K562 (cell line): ENCODE measurements at regions not wholly inside any gene's neighbourhood (a gene's known extent, or its start where the extent isn't known, plus 50 kb on each side); places are given as distances from the start of the nearest gene placed in this dataset.

Source experiments
- ATF4 ChIP-seq: fragments of 450-650 bp; formaldehyde crosslinking; IDR thresholded peaks from 2 replicates; pipeline ENCODE4 v1.4.0; 2022; ENCODE audit warnings: mild to moderate bottlenecking, moderate library complexity
- CBFA2T2 ChIP-seq: fragments of 450-650 bp; conservative IDR thresholded peaks from 2 replicates; pipeline ENCODE4 v1.6.1; 2017; ENCODE audit warnings: mild to moderate bottlenecking
- CBFA2T3 ChIP-seq: fragments of 450-650 bp; IDR thresholded peaks from 2 replicates; pipeline ENCODE4 v1.6.1; 2017
- CBX8 ChIP-seq: fragments of 200-600 bp; sonication (generic); IDR thresholded peaks from 2 replicates; pipeline ENCODE4 v1.6.1; 2012; ENCODE audit warnings: borderline replicate concordance, mixed run types, low read depth, mild to moderate bottlenecking, moderate library complexity, mixed read lengths, low read length, control low read depth, inconsistent platforms; ENCODE audit not compliant: poor library complexity, severe bottlenecking; ENCODE audit errors: extremely low read depth
- ELF1 ChIP-seq: fragments of 200-800 bp; sonication (Bioruptor generic); IDR thresholded peaks from 2 replicates; pipeline ENCODE4 v1.6.1; 2016; ENCODE audit warnings: missing genetic modification characterization, missing compliant biosample characterization
- FOXJ3 ChIP-seq: sonication (generic); formaldehyde crosslinking; IDR thresholded peaks from 2 replicates; pipeline ENCODE4 v1.4.0; 2020; ENCODE audit warnings: mild to moderate bottlenecking, missing genetic modification reagents
- GABPB2 ChIP-seq: fragments of 250-450 bp; sonication (Bioruptor Pico); conservative IDR thresholded peaks from 2 replicates; pipeline ENCODE4 v1.5.1; 2021; ENCODE audit warnings: mild to moderate bottlenecking
- HEY1 ChIP-seq: fragments of 250-450 bp; sonication (Bioruptor Pico); IDR thresholded peaks from 2 replicates; pipeline ENCODE4 v1.5.0; 2020; ENCODE audit warnings: mild to moderate bottlenecking, moderate library complexity, borderline replicate concordance
- HMBOX1 ChIP-seq: sonication (generic); IDR thresholded peaks from 2 replicates; pipeline ENCODE4 v1.6.1; 2016
- MEIS2 ChIP-seq: fragments of 450-650 bp; IDR thresholded peaks from 2 replicates; pipeline ENCODE4 v1.6.1; 2014; ENCODE audit warnings: mild to moderate bottlenecking; ENCODE audit not compliant: partially characterized antibody
- NR2F6 ChIP-seq: fragments of 450-650 bp; formaldehyde crosslinking; IDR thresholded peaks from 2 replicates; pipeline ENCODE4 v1.4.0; 2020; ENCODE audit warnings: mild to moderate bottlenecking
- PTTG1 ChIP-seq: fragments of 450-650 bp; IDR thresholded peaks from 2 replicates; pipeline ENCODE4 v1.6.1; 2016; ENCODE audit warnings: low read depth, mild to moderate bottlenecking, missing genetic modification characterization, missing compliant biosample characterization
- RBM25 ChIP-seq: fragments of 200-400 bp; formaldehyde crosslinking; IDR thresholded peaks from 2 replicates; pipeline ENCODE4 v1.6.1; 2018; ENCODE audit warnings: low read length, low read depth, moderate library complexity; ENCODE audit not compliant: severe bottlenecking
- SPI1 ChIP-seq: IDR thresholded peaks from 2 replicates; pipeline ENCODE4 v1.6.1; 2011; ENCODE audit warnings: low read depth, low read length, control low read depth, borderline replicate concordance
- TCF15 ChIP-seq: fragments of 250-450 bp; sonication (Bioruptor Pico); IDR thresholded peaks from 2 replicates; pipeline ENCODE4 v1.8.0; 2022; ENCODE audit warnings: moderate library complexity, mild to moderate bottlenecking, inconsistent platforms
- VEZF1 ChIP-seq: fragments of 200-800 bp; sonication (Bioruptor generic); IDR thresholded peaks from 2 replicates; pipeline ENCODE4 v1.6.1; 2017; ENCODE audit warnings: missing genetic modification characterization, missing compliant biosample characterization
- ZBTB17 ChIP-seq: fragments of 450-650 bp; formaldehyde crosslinking; IDR thresholded peaks from 2 replicates; pipeline ENCODE4 v1.4.0; 2020; ENCODE audit warnings: mild to moderate bottlenecking
- ZBTB7A ChIP-seq: IDR thresholded peaks from 2 replicates; pipeline ENCODE4 v1.6.1; 2011; ENCODE audit warnings: low read depth, mild to moderate bottlenecking, low read length, moderate library complexity, borderline replicate concordance; ENCODE audit not compliant: control insufficient read depth
- ZC3H8 ChIP-seq: fragments of 450-650 bp; IDR thresholded peaks from 2 replicates; pipeline ENCODE4 v1.6.1; 2017
- ZNF24 ChIP-seq: fragments of 450-650 bp; IDR thresholded peaks from 2 replicates; pipeline ENCODE4 v1.6.1; 2016
- ZNF668 ChIP-seq: fragments of 250-450 bp; sonication (Bioruptor Pico); IDR thresholded peaks from 2 replicates; pipeline ENCODE4 v1.8.0; 2022; ENCODE audit warnings: mild to moderate bottlenecking, inconsistent platforms

- no peak for TF ChIP-seq ATF4
- peak; percentile 5; the same call in 1 of the 2 replicates for TF ChIP-seq VEZF1 (CRISPR knock-in tag)
- TF ChIP-seq ZBTB7A, result no peak
- TF ChIP-seq CBFA2T3, result peak; percentile 85
- no peak for TF ChIP-seq ZBTB17
- TF ChIP-seq TCF15 (CRISPR knock-in tag), result no peak
- TF ChIP-seq ZNF668 (CRISPR knock-in tag), result no peak
- TF ChIP-seq ZNF24, result no peak
- no peak for TF ChIP-seq NR2F6 (CRISPR knock-in tag)
- TF ChIP-seq CBX8, result no peak
- TF ChIP-seq ZC3H8, result no peak
- TF ChIP-seq RBM25, result no peak
- TF ChIP-seq GABPB2, result no peak
- no peak for TF ChIP-seq SPI1
- TF ChIP-seq MEIS2, result no peak
- no peak for TF ChIP-seq FOXJ3 (CRISPR knock-in tag)
- TF ChIP-seq HMBOX1, result no peak
- TF ChIP-seq ELF1 (tag), result no peak
- TF ChIP-seq HEY1, result no peak
- no peak for TF ChIP-seq PTTG1 (tag)
- TF ChIP-seq CBFA2T2, result peak; percentile 70
These were observed 110.4 kb upstream of the PARD3B start (continued) for GRCh38 chr2:204434660-204435462.
